ENCODE measurements at regions not wholly inside any gene's neighbourhood (a gene's known extent, or its start where the extent isn't known, plus 50 kb on each side); places are given as distances from the start of the nearest gene placed in this dataset.

DNA sequence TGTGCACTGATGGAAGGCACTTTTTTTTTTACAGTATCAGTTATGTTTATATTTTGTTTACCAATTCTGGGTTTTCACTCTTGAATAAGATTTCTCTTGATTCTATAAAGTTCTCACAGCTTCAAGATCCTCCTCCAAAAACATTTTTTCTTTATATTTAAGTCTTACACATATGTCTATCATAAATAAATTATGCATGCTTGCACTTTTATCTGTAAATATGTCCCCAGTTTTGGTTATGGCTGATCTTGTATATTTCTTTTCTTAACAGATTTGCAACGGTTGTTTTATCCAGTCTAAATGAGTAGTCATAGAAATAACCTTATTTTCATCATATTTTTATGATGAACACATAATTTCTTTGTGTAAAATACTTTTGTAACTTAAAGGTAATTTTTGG, 1456.5 kb downstream of the MRPL39 start:
- no peak for DNase-seq (ENCODE audit: low read depth in 1 of 2, low spot score in 2 of 2)
- Histone ChIP-seq H3K79me2 (ENCODE audit: control insufficient read depth in 1 of 2, insufficient read depth in 2 of 2, low read length in 2 of 2) (no peaks in the 10 kb centered on the region), H3K4me2 (ENCODE audit: insufficient read depth in 1 of 2, low read depth in 2 of 2, low read length in 2 of 2) (no peak overlapping the region), H3K27ac (ENCODE audit: low read depth, low read length) (no peak overlapping the region), H2AFZ (ENCODE audit: low read length) (no peak overlapping the region), H4K8ac (ENCODE audit: extremely low read depth, insufficient read depth, low read length) (no peak overlapping the region), H4K20me1 (replicated peaks in 1 of 2; ENCODE audit: control insufficient read depth in 1 of 2, insufficient read depth in 2 of 2, low read length in 2 of 2) (no peaks in the 10 kb centered on the region), H3K23ac (ENCODE audit: insufficient read length) (no peak overlapping the region), H2BK5ac (ENCODE audit: low read depth, low read length) (no peak overlapping the region), H3K36me3 (ENCODE audit: control insufficient read depth in 2 of 4, insufficient read depth in 4 of 4, low read length in 3 of 4) (no peaks in the 10 kb centered on the region), H3K18ac (ENCODE audit: extremely low read depth, low read length) (no peak overlapping the region), H4K91ac (replicated peaks; ENCODE audit: insufficient read length, low read length) (no peak overlapping the region), H3K56ac (replicated peaks; ENCODE audit: insufficient read length, low read depth, low read length) (no peak overlapping the region), H2BK15ac (ENCODE audit: low read length) (no peak overlapping the region), H3K9me3 (ENCODE audit: insufficient read depth in 2 of 2, low read depth in 1 of 2, low read length in 1 of 2) (peaks cover 0 to 9% of the 10 kb centered on the region in 2 experiments; a peak in 1 of 4 replicates), H3K27me3 (replicated peaks in 1 of 4; ENCODE audit: control insufficient read depth in 3 of 4, extremely low read depth in 1 of 4, insufficient read depth in 3 of 4, low read length in 3 of 4) (no peaks in the 10 kb centered on the region), H3K79me1 (ENCODE audit: low read depth, low read length) (no peaks in the 10 kb centered on the region), H3K23me2 (ENCODE audit: low read depth, low read length) (no peaks in the 10 kb centered on the region), H2BK12ac (ENCODE audit: low read depth, low read length) (no peak overlapping the region), H4K5ac (ENCODE audit: insufficient read length, low read depth, low read length) (no peak overlapping the region), H3K4me1 (replicated peaks in 1 of 4; ENCODE audit: control insufficient read depth in 3 of 4, insufficient read depth in 4 of 4, low read length in 3 of 4) (no peaks in the 10 kb centered on the region), H3K14ac (ENCODE audit: insufficient read length) (no peak overlapping the region), H3K4me3 (ENCODE audit: extremely low read depth in 1 of 4, insufficient read depth in 2 of 4, low read depth in 3 of 4, low read length in 4 of 4) (no peak overlapping the region), H3K9ac (replicated peaks in 1 of 4; ENCODE audit: extremely low read depth in 1 of 4, low read depth in 3 of 4, low read length in 3 of 4) (no peak overlapping the region), H2AK5ac (ENCODE audit: low read depth, low read length) (no peak overlapping the region), H2BK120ac (replicated peaks; ENCODE audit: low read depth, low read length) (no peak overlapping the region), H3K4ac (replicated peaks; ENCODE audit: insufficient read length, low read depth, low read length) (no peak overlapping the region), H2BK20ac (ENCODE audit: low read length) (no peak overlapping the region)
- 82% methylated on average over 1 of the region's 1 CpG; no CpG with 5 or more reads in 1 of the 2 experiments for WGBS, 2 experiments (ENCODE audit: extremely low coverage in 1 of 2, insufficient coverage in 1 of 2, insufficient read length in 1 of 2, insufficient replicate concordance in 2 of 2, low coverage in 1 of 2, low lambda C conversion rate in 2 of 2, missing lambda C conversion rate in 1 of 2)
- ChIA-PET POLR2A (ENCODE audit: partially characterized antibody) (no interaction called here), CTCF (ENCODE audit: partially characterized antibody) (no interaction called here)
- no peak for FAIRE-seq
- TF ChIP-seq SUZ12 (IDR thresholded peaks at IDR 0.05; ENCODE audit: low read length) (no peak), SIX5 (IDR thresholded peaks at IDR 0.05; ENCODE audit: low read depth, low read length) (no peak), JUND (IDR thresholded peaks at IDR 0.05; ENCODE audit: low read length) (no peak), CHD2 (IDR thresholded peaks at IDR 0.05; ENCODE audit: low read length) (no peak)
- TF ChIP-seq, protein P1, sequence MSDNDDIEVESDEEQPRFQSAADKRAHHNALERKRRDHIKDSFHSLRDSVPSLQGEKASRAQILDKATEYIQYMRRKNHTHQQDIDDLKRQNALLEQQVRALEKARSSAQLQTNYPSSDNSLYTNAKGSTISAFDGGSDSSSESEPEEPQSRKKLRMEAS (IDR thresholded peaks at IDR 0.05): no peak
